ENCODE measurements at regions not wholly inside any gene's neighbourhood (a gene's known extent, or its start where the extent isn't known, plus 50 kb on each side); places are given as distances from the start of the nearest gene placed in this dataset.
A peak's percentile ranks its signal among the peaks of the same experiment; 100 is the strongest.
"Not testable (repeated sequence)": the region's sequence is repeated elsewhere in the genome, so short reads cannot be mapped to it uniquely, and the experiment has no call there.

- no peak for DNase-seq (ENCODE audit: extremely low spot score)
- Histone ChIP-seq H3K4me1 (ENCODE audit: insufficient read depth) (no peaks in the 10 kb centered on the region), H3K4me3 (ENCODE audit: low read depth, low read length) (no peak overlapping the region), H3K27ac (ENCODE audit: low read depth) (no peak overlapping the region), H3K36me3 (ENCODE audit: insufficient read depth) (no peaks in the 10 kb centered on the region)
- 59% methylated on average over 1 of the region's 1 CpG for WGBS
Measured at GRCh38 chrX:66988331-66988730, 349.5 kb upstream of the EDA2R start.

GRCh38 chrX:66961665-66962064 lies 322.8 kb upstream of the EDA2R start:
- DNase-seq (ENCODE audit: extremely low spot score), result no peak
- WGBS, result 84% methylated on average over 3 of the region's 3 CpGs
- Histone ChIP-seq H3K36me3 (ENCODE audit: insufficient read depth) (no peaks in the 10 kb centered on the region), H3K4me3 (ENCODE audit: low read depth, low read length) (no peak overlapping the region), H3K27ac (ENCODE audit: low read depth) (no peak overlapping the region), H3K4me1 (ENCODE audit: insufficient read depth) (no peaks in the 10 kb centered on the region)

- Histone ChIP-seq H3K4me1 (ENCODE audit: insufficient read depth) (no peaks in the 10 kb centered on the region), H3K36me3 (ENCODE audit: insufficient read depth) (no peaks in the 10 kb centered on the region), H3K27ac (ENCODE audit: low read depth) (no peak overlapping the region), H3K4me3 (ENCODE audit: low read depth, low read length) (no peak overlapping the region)
- DNase-seq (ENCODE audit: extremely low spot score), result no peak
- 96% methylated on average over 1 of the region's 1 CpG for WGBS
Measured at GRCh38 chrX:66931713-66932112, 292.8 kb upstream of the EDA2R start.

GRCh38 chrX:66930516-66930915 lies 291.6 kb upstream of the EDA2R start:
- not testable (repeated sequence) for H3K4me1 ChIP-seq (ENCODE audit: insufficient read depth); DNase-seq (ENCODE audit: extremely low spot score); H3K36me3 ChIP-seq (ENCODE audit: insufficient read depth); H3K4me3 ChIP-seq (ENCODE audit: low read depth, low read length); H3K27ac ChIP-seq (ENCODE audit: low read depth)
- WGBS, result 93% methylated on average over 14 of the region's 18 CpGs

GRCh38 chrX:66920296-66920695 lies 281.4 kb upstream of the EDA2R start:
- WGBS, result 78% methylated on average over 1 of the region's 1 CpG
- Histone ChIP-seq H3K27ac (ENCODE audit: low read depth) (no peak overlapping the region), H3K36me3 (ENCODE audit: insufficient read depth) (no peaks in the 10 kb centered on the region), H3K4me3 (ENCODE audit: low read depth, low read length) (no peak overlapping the region), H3K4me1 (ENCODE audit: insufficient read depth) (no peaks in the 10 kb centered on the region)
- no peak for DNase-seq (ENCODE audit: extremely low spot score)

GRCh38 chrX:66919280-66919832 lies 280.5 kb upstream of the EDA2R start:
- WGBS, result 8% methylated on average over 4 of the region's 4 CpGs
- Histone ChIP-seq H3K4me1 (ENCODE audit: insufficient read depth) (no peaks in the 10 kb centered on the region), H3K27ac (ENCODE audit: low read depth) (no peak overlapping the region), H3K36me3 (ENCODE audit: insufficient read depth) (no peaks in the 10 kb centered on the region), H3K4me3 (ENCODE audit: low read depth, low read length) (no peak overlapping the region)
- DNase-seq (ENCODE audit: extremely low spot score), result no peak

- Histone ChIP-seq H3K4me1 (ENCODE audit: insufficient read depth) (no peaks in the 10 kb centered on the region), H3K27ac (ENCODE audit: low read depth) (no peak overlapping the region), H3K4me3 (ENCODE audit: low read depth, low read length) (no peak overlapping the region), H3K36me3 (ENCODE audit: insufficient read depth) (no peaks in the 10 kb centered on the region)
- no peak for DNase-seq (ENCODE audit: extremely low spot score)
- WGBS, result 79% methylated on average over 1 of the region's 1 CpG
Measured at GRCh38 chrX:66918511-66918910, 279.6 kb upstream of the EDA2R start.

GRCh38 chrX:66915893-66916292 lies 277.0 kb upstream of the EDA2R start:
- Histone ChIP-seq H3K36me3 (ENCODE audit: insufficient read depth) (no peaks in the 10 kb centered on the region), H3K27ac (ENCODE audit: low read depth) (no peak overlapping the region), H3K4me1 (ENCODE audit: insufficient read depth) (no peaks in the 10 kb centered on the region), H3K4me3 (ENCODE audit: low read depth, low read length) (no peak overlapping the region)
- no peak for DNase-seq (ENCODE audit: extremely low spot score)
- WGBS, result 64% methylated on average over 2 of the region's 2 CpGs

- peak; percentile 25 for DNase-seq (ENCODE audit: extremely low spot score)
- H3K4me3 ChIP-seq (ENCODE audit: low read depth, low read length), result no peak overlapping the region
- WGBS, result 51% methylated on average over 6 of the region's 6 CpGs
Measured at GRCh38 chrX:66914080-66914479, 275.2 kb upstream of the EDA2R start.

GRCh38 chrX:66912417-66912816 lies 273.5 kb upstream of the EDA2R start:
- DNase-seq (ENCODE audit: extremely low spot score), result no peak
- Histone ChIP-seq H3K27ac (ENCODE audit: low read depth) (no peak overlapping the region), H3K36me3 (ENCODE audit: insufficient read depth) (no peaks in the 10 kb centered on the region), H3K4me3 (ENCODE audit: low read depth, low read length) (no peak overlapping the region), H3K4me1 (ENCODE audit: insufficient read depth) (no peaks in the 10 kb centered on the region)
- 57% methylated on average over 2 of the region's 2 CpGs for WGBS

More at GRCh38 chrX:66914080-66914479, 275.2 kb upstream of the EDA2R start:
- Histone ChIP-seq H3K4me1 (ENCODE audit: insufficient read depth) (no peaks in the 10 kb centered on the region), H3K36me3 (ENCODE audit: insufficient read depth) (no peaks in the 10 kb centered on the region), H3K27ac (ENCODE audit: low read depth) (no peak overlapping the region)

- H3K4me3 ChIP-seq (ENCODE audit: low read depth, low read length), result no peak overlapping the region
- WGBS, result 10% methylated on average over 4 of the region's 4 CpGs
- no peak for DNase-seq (ENCODE audit: extremely low spot score)
- H3K36me3 ChIP-seq (ENCODE audit: insufficient read depth), result no peaks in the 10 kb centered on the region
- H3K27ac ChIP-seq (ENCODE audit: low read depth), result no peak overlapping the region
- no peaks in the 10 kb centered on the region for H3K4me1 ChIP-seq (ENCODE audit: insufficient read depth)
Measured at GRCh38 chrX:66902081-66902480, 263.2 kb upstream of the EDA2R start.

GRCh38 chrX:66900886-66901285 lies 262.0 kb upstream of the EDA2R start:
- no peaks in the 10 kb centered on the region for H3K36me3 ChIP-seq (ENCODE audit: insufficient read depth)

GRCh38 chrX:66892004-66892403 lies 253.1 kb upstream of the EDA2R start:
- no peak for DNase-seq (ENCODE audit: extremely low spot score)
- 75% methylated on average over 2 of the region's 2 CpGs for WGBS
- no peak overlapping the region for H3K4me3 ChIP-seq (ENCODE audit: low read depth, low read length)
- H3K36me3 ChIP-seq (ENCODE audit: insufficient read depth), result no peaks in the 10 kb centered on the region
- no peak overlapping the region for H3K27ac ChIP-seq (ENCODE audit: low read depth)
- no peaks in the 10 kb centered on the region for H3K4me1 ChIP-seq (ENCODE audit: insufficient read depth)

More at GRCh38 chrX:66900886-66901285, 262.0 kb upstream of the EDA2R start:
- Histone ChIP-seq H3K4me1 (ENCODE audit: insufficient read depth) (no peaks in the 10 kb centered on the region), H3K27ac (ENCODE audit: low read depth) (no peak overlapping the region), H3K4me3 (ENCODE audit: low read depth, low read length) (no peak overlapping the region)
- DNase-seq (ENCODE audit: extremely low spot score), result no peak

- Histone ChIP-seq H3K36me3 (ENCODE audit: insufficient read depth) (no peaks in the 10 kb centered on the region), H3K4me3 (ENCODE audit: low read depth, low read length) (no peak overlapping the region), H3K27ac (ENCODE audit: low read depth) (no peak overlapping the region), H3K4me1 (ENCODE audit: insufficient read depth) (no peaks in the 10 kb centered on the region)
- no peak for DNase-seq (ENCODE audit: extremely low spot score)
- WGBS, result 95% methylated on average over 2 of the region's 2 CpGs
Measured at GRCh38 chrX:66889418-66889817, 250.5 kb upstream of the EDA2R start.

GRCh38 chrX:66882101-66882500 lies 243.2 kb upstream of the EDA2R start:
- DNase-seq (ENCODE audit: extremely low spot score), result no peak
- Histone ChIP-seq H3K36me3 (ENCODE audit: insufficient read depth) (no peaks in the 10 kb centered on the region), H3K27ac (ENCODE audit: low read depth) (no peak overlapping the region), H3K4me1 (ENCODE audit: insufficient read depth) (no peaks in the 10 kb centered on the region), H3K4me3 (ENCODE audit: low read depth, low read length) (no peak overlapping the region)
- WGBS, result 70% methylated on average over 2 of the region's 2 CpGs

Measured in urinary bladder (tissue), 3 donors.